ENCODE measurements at regions not wholly inside any gene's neighbourhood (a gene's known extent, or its start where the extent isn't known, plus 50 kb on each side); places are given as distances from the start of the nearest gene placed in this dataset.

DNA sequence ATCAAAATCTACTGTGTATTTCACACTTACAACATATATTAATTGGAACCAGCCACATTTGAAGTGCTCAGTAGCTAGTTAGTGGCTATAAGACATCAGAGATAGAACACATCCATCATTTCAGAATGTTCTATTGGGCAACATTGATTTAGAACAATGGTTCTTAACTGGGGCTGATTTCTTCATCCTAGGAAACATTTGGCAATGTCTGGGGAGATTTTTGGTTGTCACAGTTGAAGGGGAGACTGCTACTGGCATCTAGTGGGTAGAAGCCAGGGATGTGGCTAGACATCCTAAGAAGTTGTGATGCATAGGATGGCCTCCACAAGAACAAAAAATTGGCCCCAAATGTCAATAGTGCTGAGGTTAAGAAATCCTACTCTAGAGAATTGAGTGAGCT lies 132.5 kb downstream of the OLIG3 start:
- no peaks in the 10 kb centered on the region for H3K9me3 ChIP-seq (ENCODE audit: control insufficient read depth, insufficient read depth, low read length)
- peaks cover 21% of the 10 kb centered on the region for H3K27me3 ChIP-seq (ENCODE audit: control insufficient read depth, insufficient read depth, low read length)
- H3K4me1 ChIP-seq (ENCODE audit: control insufficient read depth, insufficient read depth, low read length) = peaks cover 8% of the 10 kb centered on the region
- no peak overlapping the region for H3K27ac ChIP-seq (ENCODE audit: low read depth, low read length)
- H3K4me3 ChIP-seq (ENCODE audit: low read depth, low read length) = no peak overlapping the region
- no peak for DNase-seq (ENCODE audit: low read depth in 4 of 6, low spot score in 6 of 6)
- H3K36me3 ChIP-seq (ENCODE audit: control insufficient read depth, insufficient read depth, low read length) = no peaks in the 10 kb centered on the region

DNA sequence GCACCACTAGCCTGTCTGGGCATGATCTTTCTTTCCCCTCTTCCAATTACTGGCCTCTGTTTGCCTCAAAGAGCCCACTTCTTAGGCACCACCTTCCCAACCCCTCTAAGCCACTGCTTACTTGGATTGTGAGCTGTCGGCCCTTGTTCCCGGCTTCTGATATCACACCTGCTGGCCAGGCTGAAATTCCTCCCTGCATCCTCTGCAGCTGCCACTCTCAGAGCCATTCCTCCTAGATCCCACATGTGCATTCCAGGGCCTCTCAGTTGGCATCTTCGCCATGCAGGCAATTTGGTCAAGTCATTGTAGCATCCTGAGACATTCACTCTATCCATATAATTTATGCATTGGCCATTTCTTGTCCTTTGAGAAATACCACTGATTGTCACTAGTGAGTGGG lies 135.9 kb downstream of the OLIG3 start:
- no peak for DNase-seq (ENCODE audit: low read depth in 4 of 6, low spot score in 6 of 6)
- Histone ChIP-seq H3K36me3 (ENCODE audit: control insufficient read depth, insufficient read depth, low read length) (no peaks in the 10 kb centered on the region), H3K4me3 (ENCODE audit: low read depth, low read length) (no peak overlapping the region), H3K4me1 (ENCODE audit: control insufficient read depth, insufficient read depth, low read length) (peaks cover 8% of the 10 kb centered on the region), H3K9me3 (ENCODE audit: control insufficient read depth, insufficient read depth, low read length) (no peaks in the 10 kb centered on the region), H3K27ac (ENCODE audit: low read depth, low read length) (no peak overlapping the region), H3K27me3 (ENCODE audit: control insufficient read depth, insufficient read depth, low read length) (peaks cover 17% of the 10 kb centered on the region)
- WGBS (ENCODE audit: insufficient coverage) = 37% methylated on average over 2 of the region's 3 CpGs

DNA sequence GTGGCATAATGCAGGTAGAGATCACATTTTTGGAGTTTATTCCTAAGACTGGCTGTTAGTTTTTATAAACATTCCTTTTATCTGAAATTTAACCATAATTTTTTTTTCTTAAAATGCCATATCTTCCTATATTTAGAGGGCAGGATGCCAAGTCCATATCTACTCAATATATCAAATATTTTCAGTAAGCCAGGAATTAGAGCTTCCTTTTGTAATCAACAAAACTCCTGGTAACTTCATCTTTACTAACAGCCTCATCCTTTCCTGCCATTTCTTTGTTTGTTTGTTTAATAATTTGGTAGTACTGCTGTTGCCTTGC lies 136.3 kb downstream of the OLIG3 start:
- Histone ChIP-seq H3K9me3 (ENCODE audit: control insufficient read depth, insufficient read depth, low read length) (no peaks in the 10 kb centered on the region), H3K4me3 (ENCODE audit: low read depth, low read length) (no peak overlapping the region), H3K36me3 (ENCODE audit: control insufficient read depth, insufficient read depth, low read length) (no peaks in the 10 kb centered on the region), H3K4me1 (ENCODE audit: control insufficient read depth, insufficient read depth, low read length) (peaks cover 4% of the 10 kb centered on the region), H3K27me3 (ENCODE audit: control insufficient read depth, insufficient read depth, low read length) (peaks cover 13% of the 10 kb centered on the region), H3K27ac (ENCODE audit: low read depth, low read length) (no peak overlapping the region)
- no peak for DNase-seq (ENCODE audit: low read depth in 4 of 6, low spot score in 6 of 6)

DNA sequence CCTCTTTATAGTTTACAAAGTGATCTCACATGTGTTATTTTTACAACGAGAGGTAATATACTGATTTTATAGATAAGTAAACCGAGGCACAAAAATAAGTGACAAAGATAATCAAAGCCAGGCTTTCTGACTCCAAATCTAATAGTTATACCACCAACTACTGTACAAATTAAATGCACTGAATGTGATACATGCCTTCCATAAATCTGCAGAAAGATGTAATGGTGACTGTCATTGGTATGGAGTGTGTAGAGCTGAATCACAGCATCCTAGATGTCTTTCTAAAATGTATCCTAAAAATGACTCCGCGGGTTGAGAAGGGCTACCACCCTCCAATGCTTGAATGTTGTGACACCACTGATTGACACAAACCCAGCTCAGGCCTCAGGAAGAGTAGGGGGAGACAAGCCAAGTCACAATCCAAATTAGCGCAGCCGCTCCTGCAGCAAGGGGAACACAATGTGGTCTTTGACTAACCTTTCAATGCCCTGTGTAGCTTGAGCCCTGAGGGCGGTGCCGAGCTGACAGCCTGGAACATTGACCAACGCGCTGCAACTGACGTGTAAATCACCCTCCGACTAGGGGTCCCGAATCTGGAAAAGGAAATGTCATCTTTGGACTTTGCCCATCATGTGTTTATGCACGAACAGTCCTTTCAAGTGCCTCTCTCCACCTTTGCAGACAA lies 136.8 kb downstream of the OLIG3 start:
- H3K36me3 ChIP-seq (ENCODE audit: control insufficient read depth, insufficient read depth, low read length) = no peaks in the 10 kb centered on the region
- no peaks in the 10 kb centered on the region for H3K9me3 ChIP-seq (ENCODE audit: control insufficient read depth, insufficient read depth, low read length)
- H3K27ac ChIP-seq (ENCODE audit: low read depth, low read length) = no peak overlapping the region
- no peak overlapping the region for H3K4me3 ChIP-seq (ENCODE audit: low read depth, low read length)
- H3K27me3 ChIP-seq (ENCODE audit: control insufficient read depth, insufficient read depth, low read length) = peaks cover 12% of the 10 kb centered on the region
- peak in 1 of 6 donors; percentile 43 for DNase-seq (ENCODE audit: low read depth in 4 of 6, low spot score in 6 of 6)
- peaks cover 4% of the 10 kb centered on the region for H3K4me1 ChIP-seq (ENCODE audit: control insufficient read depth, insufficient read depth, low read length)
- 26% methylated on average over 9 of the region's 14 CpGs for WGBS (ENCODE audit: insufficient coverage)

DNA sequence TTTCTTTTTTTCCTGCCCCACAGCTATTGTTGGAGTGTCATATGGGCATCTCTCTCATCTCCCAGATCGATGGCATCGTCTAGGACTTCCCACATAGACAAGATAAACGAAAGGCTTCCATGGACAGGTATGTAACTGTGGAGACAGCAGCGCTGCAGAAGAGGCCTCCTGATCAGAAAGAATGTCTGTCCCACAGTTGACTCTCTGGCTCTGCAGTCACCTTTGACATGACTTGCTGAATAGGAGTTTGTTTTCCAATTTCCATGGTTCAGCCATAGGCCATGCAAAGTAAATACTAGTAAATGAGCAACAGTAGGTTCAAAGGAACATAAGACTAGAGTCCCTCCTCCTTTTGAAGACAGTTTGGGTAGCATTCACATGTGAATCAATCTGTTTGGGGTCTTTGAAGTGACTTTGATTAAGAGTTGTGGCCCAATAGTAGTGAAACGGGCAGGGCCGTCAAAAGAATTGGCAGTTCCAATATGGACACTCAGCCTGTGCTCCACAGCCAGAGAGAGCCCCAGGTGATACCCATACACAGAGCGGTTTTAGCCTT lies 134.7 kb upstream of the IFNGR1 start:
- Histone ChIP-seq H3K9me3 (ENCODE audit: control insufficient read depth, insufficient read depth, low read length) (no peaks in the 10 kb centered on the region), H3K4me1 (ENCODE audit: control insufficient read depth, insufficient read depth, low read length) (peaks cover 4% of the 10 kb centered on the region), H3K27me3 (ENCODE audit: control insufficient read depth, insufficient read depth, low read length) (peaks cover 14% of the 10 kb centered on the region), H3K4me3 (ENCODE audit: low read depth, low read length) (no peak overlapping the region), H3K27ac (ENCODE audit: low read depth, low read length) (no peak overlapping the region), H3K36me3 (ENCODE audit: control insufficient read depth, insufficient read depth, low read length) (no peaks in the 10 kb centered on the region)
- DNase-seq (ENCODE audit: low read depth in 4 of 6, low spot score in 6 of 6) = no peak
- 50% methylated on average over 4 of the region's 7 CpGs for WGBS (ENCODE audit: insufficient coverage)

DNA sequence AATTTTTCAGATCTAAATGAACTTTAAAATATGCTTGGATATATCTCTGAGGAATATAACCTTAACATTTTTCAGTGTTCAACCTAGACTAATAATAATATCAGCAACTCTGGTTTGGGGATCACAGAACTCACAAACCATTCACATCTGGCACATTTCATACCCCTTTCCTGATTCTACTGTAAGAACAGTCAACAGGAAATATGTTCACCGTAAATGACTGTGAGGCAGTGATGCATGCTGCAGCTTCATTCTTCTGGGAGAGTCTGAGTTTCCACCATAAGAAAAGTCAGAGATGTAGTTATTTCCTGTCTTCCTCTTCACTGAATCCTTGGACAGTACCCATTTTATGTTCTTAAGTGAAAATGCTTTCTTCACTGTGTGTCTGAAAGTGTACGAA lies 134.2 kb upstream of the IFNGR1 start:
- WGBS (ENCODE audit: insufficient coverage) = 100% methylated on average over 1 of the region's 2 CpGs
- Histone ChIP-seq H3K27me3 (ENCODE audit: control insufficient read depth, insufficient read depth, low read length) (peaks cover 12% of the 10 kb centered on the region), H3K36me3 (ENCODE audit: control insufficient read depth, insufficient read depth, low read length) (no peaks in the 10 kb centered on the region), H3K4me3 (ENCODE audit: low read depth, low read length) (no peak overlapping the region), H3K4me1 (ENCODE audit: control insufficient read depth, insufficient read depth, low read length) (peaks cover 4% of the 10 kb centered on the region), H3K27ac (ENCODE audit: low read depth, low read length) (no peak overlapping the region), H3K9me3 (ENCODE audit: control insufficient read depth, insufficient read depth, low read length) (no peaks in the 10 kb centered on the region)
- no peak for DNase-seq (ENCODE audit: low read depth in 4 of 6, low spot score in 6 of 6)

DNA sequence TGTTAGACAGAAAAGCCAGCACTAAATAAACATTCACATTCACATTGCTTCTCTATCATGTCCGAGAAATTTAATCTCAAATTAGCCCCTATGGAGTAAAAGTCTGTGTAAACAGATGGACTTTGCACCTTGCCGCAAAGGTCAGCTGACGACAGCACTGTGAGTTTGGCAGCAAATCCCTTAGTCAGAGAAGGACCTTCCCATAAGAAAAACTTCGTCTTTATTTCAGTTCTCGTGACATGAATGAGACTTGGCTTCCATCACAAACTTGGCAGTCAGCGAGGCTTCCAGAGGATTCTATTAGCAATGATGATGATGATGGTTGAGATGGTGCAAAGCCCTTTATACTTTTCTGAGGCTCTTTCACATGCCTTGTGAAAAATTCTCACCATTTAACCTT lies 133.7 kb upstream of the IFNGR1 start:
- Histone ChIP-seq H3K36me3 (ENCODE audit: control insufficient read depth, insufficient read depth, low read length) (no peaks in the 10 kb centered on the region), H3K27ac (ENCODE audit: low read depth, low read length) (no peak overlapping the region), H3K27me3 (ENCODE audit: control insufficient read depth, insufficient read depth, low read length) (peaks cover 11% of the 10 kb centered on the region), H3K9me3 (ENCODE audit: control insufficient read depth, insufficient read depth, low read length) (no peaks in the 10 kb centered on the region), H3K4me1 (ENCODE audit: control insufficient read depth, insufficient read depth, low read length) (peaks cover 4% of the 10 kb centered on the region), H3K4me3 (ENCODE audit: low read depth, low read length) (no peak overlapping the region)
- DNase-seq (ENCODE audit: low read depth in 4 of 6, low spot score in 6 of 6) = no peak
- WGBS (ENCODE audit: insufficient coverage) = 84% methylated on average over 3 of the region's 6 CpGs

DNA sequence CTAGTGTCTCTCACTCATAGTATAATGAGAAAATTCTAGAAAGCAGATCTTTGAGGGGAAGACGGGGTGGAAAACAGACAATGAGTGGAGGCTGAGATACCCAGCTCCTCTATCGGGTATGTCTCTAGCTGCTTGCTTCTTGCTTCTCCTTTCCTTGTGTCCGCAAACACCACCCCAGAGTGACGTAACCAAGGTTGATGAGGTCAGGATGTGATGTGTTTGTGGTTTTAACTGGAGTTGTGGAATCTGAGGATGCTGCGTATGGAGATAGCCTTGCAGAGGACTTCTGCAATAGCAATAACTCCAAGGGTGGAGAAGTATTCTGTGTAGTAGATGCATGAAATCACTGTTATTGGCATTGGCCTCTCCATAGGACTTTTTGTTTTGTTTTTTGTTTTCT lies 132.7 kb upstream of the IFNGR1 start:
- Histone ChIP-seq H3K27me3 (ENCODE audit: control insufficient read depth, insufficient read depth, low read length) (peaks cover 8% of the 10 kb centered on the region), H3K36me3 (ENCODE audit: control insufficient read depth, insufficient read depth, low read length) (no peaks in the 10 kb centered on the region), H3K4me3 (ENCODE audit: low read depth, low read length) (no peak overlapping the region), H3K4me1 (ENCODE audit: control insufficient read depth, insufficient read depth, low read length) (no peaks in the 10 kb centered on the region), H3K27ac (ENCODE audit: low read depth, low read length) (no peak overlapping the region), H3K9me3 (ENCODE audit: control insufficient read depth, insufficient read depth, low read length) (no peaks in the 10 kb centered on the region)
- DNase-seq (ENCODE audit: low read depth in 4 of 6, low spot score in 6 of 6) = no peak
- WGBS (ENCODE audit: insufficient coverage) = 74% methylated on average over 2 of the region's 5 CpGs

DNA sequence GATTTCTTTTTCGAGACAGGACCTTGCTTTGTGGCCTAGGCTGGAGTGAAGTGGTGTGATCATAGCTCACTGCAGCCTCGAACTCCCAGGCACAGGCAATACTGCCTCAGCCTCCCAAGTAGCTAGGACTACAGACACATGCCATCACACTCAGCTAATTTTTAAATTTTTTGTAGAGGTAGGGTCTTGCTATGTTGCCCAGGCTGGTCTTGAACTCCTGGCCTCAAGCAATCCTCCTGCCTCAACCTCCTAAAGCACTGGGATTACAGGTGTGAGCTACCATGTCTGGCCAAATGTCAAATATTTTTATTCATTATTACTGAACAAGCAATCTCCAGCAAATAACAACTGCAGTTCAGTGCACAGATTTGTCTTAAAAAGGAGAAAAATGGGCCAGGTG lies 131.7 kb upstream of the IFNGR1 start:
- no peaks in the 10 kb centered on the region for H3K36me3 ChIP-seq (ENCODE audit: control insufficient read depth, insufficient read depth, low read length)
- no peaks in the 10 kb centered on the region for H3K9me3 ChIP-seq (ENCODE audit: control insufficient read depth, insufficient read depth, low read length)
- WGBS (ENCODE audit: insufficient coverage) = 100% methylated on average over 1 of the region's 2 CpGs
- no peak overlapping the region for H3K27ac ChIP-seq (ENCODE audit: low read depth, low read length)
- H3K27me3 ChIP-seq (ENCODE audit: control insufficient read depth, insufficient read depth, low read length) = peaks cover 10% of the 10 kb centered on the region
- no peak for DNase-seq (ENCODE audit: low read depth in 4 of 6, low spot score in 6 of 6)
- no peaks in the 10 kb centered on the region for H3K4me1 ChIP-seq (ENCODE audit: control insufficient read depth, insufficient read depth, low read length)
- H3K4me3 ChIP-seq (ENCODE audit: low read depth, low read length) = no peak overlapping the region

DNA sequence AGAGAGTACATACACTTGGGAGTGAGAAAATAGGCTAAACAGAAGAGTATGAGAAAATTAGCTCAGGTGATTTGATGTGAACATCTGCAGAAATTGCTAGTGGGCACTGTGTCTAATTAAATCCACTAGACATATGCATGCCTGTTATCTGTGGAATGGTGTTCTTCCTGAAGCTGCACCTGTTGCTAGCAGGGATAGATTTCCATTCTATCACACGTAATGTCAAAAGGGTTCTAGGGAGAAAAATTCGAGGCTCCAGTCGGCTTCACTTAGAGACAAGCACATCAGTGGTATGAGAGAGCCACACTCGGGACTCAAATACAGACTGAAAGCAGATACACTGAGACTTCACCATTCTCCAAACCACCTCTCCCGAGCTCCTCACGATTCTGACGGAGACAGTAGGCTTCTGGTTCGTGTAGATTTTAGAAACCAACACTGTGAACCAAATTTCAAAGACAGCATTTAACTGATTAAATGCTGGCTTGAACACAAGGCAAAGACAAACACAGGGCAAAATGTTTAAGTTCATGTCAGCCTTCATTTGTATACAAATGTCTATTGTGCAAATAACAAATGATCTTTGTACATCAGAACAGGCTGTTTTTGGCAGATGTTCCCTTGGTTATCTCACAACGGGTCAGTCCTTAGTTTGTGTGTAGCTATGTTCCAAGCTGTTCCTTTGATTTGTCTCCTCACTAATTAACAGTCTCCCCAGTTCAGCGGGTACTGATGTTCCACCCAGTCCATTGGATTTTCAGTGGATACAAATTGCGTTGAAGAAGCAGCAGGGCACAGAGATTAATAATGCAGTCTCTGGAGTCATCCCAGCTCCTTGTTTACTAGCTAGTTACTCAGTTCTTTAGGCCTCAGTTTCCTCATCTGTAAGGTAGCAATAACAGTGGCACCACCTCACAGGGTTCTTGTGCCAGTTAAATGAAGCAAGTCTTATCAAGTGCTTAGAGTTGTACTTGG lies 131.0 kb upstream of the IFNGR1 start:
- WGBS (ENCODE audit: insufficient coverage) = 48% methylated on average over 3 of the region's 11 CpGs

More for the DNA sequence above, 131.0 kb upstream of the IFNGR1 start:
- H3K27ac ChIP-seq (ENCODE audit: low read depth, low read length) = no peak overlapping the region
- H3K4me1 ChIP-seq (ENCODE audit: control insufficient read depth, insufficient read depth, low read length) = no peaks in the 10 kb centered on the region
- H3K27me3 ChIP-seq (ENCODE audit: control insufficient read depth, insufficient read depth, low read length) = peaks cover 14% of the 10 kb centered on the region
- DNase-seq (ENCODE audit: low read depth in 4 of 6, low spot score in 6 of 6) = no peak
- H3K9me3 ChIP-seq (ENCODE audit: control insufficient read depth, insufficient read depth, low read length) = no peaks in the 10 kb centered on the region
- no peak overlapping the region for H3K4me3 ChIP-seq (ENCODE audit: low read depth, low read length)
- H3K36me3 ChIP-seq (ENCODE audit: control insufficient read depth, insufficient read depth, low read length) = no peaks in the 10 kb centered on the region

Data from spinal cord (tissue), 9 donors.